Activated CD4-positive, alpha-beta T cell treated with anti-CD3 and anti-CD28 coated beads, Interleukin-2, amount 50 U/mL, for 1 hour (primary cell): ENCODE measurements at regions not wholly inside any gene's neighbourhood (a gene's known extent, or its start where the extent isn't known, plus 50 kb on each side); places are given as distances from the start of the nearest gene placed in this dataset.

Source experiments
- DNase-seq: peaks from one replicate; pipeline ENCODE4 v3.0.0-alpha.2; 2020

- no peak for DNase-seq
These were observed 167.9 kb downstream of the HRH4 start for GRCh38 chr18:24628326-24628725.

DNA sequence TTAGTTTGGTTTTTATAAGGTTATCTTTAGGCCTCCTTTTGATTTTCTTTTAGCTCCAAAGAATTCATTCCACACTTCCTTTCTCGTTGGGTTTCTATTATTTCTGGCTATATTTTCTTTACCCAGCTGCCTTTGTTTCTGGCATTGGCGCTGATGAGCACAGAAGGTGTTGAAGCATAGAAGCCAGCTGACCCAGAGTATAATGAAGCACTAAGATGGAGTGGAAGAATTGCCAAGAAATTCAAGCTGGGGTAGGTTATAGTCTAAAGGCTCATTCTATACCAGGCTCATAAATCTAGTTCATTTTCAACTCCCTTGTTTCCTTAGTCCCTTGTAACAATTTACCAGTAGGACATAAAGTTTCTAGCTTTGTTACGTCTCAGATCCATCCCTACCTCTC lies 169.5 kb downstream of the HRH4 start:
- DNase-seq = no peak

GRCh38 chr18:24630346-24630880 lies 170.0 kb downstream of the HRH4 start:
- DNase-seq = no peak

- no peak for DNase-seq
These were observed 171.0 kb downstream of the HRH4 start for GRCh38 chr18:24631243-24632025.

- no peak for DNase-seq
These were observed 171.9 kb downstream of the HRH4 start for GRCh38 chr18:24632158-24632988.

- no peak for DNase-seq
These were observed 172.7 kb downstream of the HRH4 start for GRCh38 chr18:24633121-24633520.

GRCh38 chr18:24649571-24649970 lies 189.1 kb downstream of the HRH4 start:
- no peak for DNase-seq

- no peak for DNase-seq
These were observed 191.0 kb downstream of the HRH4 start for GRCh38 chr18:24651434-24651833.

DNA sequence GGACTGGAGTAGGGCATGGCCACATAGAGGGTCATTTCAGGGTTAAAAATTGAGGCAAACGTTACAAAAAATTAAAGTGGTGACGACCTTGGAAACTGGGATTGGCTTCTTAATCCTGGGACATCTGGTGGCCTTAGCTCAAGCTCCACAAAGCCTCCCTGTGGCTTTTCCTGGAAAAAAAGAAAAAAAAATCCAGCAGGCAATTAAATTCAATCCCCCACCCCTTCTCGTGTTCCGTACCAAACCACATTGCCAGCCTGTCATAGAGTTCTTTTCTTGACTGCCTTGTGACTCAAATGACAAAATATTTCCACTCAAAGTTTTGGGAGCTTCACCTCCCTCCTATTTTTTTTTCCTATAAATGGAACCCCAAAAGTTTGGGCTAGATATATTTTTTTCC lies 195.6 kb downstream of the HRH4 start:
- no peak for DNase-seq

GRCh38 chr18:24656551-24657443 lies 196.4 kb downstream of the HRH4 start:
- no peak for DNase-seq

GRCh38 chr18:24657444-24657842 lies 197.0 kb downstream of the HRH4 start:
- no peak for DNase-seq

- DNase-seq = no peak
These were observed 197.9 kb downstream of the HRH4 start for GRCh38 chr18:24658302-24658701.

DNA sequence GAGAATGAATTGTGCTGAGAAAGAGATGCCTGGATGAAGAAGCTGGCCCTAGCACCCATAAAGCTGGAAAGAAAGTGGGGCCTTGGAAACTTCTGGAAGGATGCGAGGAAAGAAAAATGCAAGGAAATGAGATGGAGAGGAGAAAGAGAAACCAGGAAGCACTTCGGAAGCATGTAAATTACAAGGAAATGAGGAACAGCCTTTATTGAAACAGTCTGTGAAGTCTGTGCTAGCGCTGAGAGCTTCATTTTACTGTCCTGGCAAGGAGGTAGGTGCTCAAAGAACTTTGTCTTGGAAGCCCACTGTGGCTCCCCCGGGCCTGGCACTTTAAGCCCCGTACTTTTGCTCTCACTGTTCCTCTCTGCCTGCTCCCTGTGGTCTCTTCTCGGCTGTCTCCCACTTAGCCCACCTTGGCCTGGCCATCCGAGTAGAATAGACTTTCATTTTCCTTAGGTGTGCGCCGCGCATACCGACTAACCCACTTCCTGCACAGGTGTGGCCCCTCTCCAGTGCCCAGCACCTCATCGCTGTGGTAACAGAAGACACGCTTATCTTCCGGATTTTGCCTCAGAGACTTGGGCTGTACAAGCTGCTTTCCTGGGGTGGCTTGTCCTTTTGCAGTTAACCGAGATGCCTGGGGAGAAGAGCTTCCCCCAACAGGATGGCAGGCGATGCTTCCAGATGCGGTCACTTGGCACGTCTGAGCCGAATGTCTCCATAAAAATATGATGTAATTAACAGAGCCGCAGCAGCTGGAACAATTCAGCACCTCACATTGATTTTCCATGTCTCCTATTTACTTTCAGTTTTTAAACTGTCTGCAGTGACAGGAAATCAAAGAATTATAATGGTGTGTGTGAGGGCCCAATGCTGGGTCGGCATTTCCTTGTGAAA lies 199.6 kb downstream of the HRH4 start:
- DNase-seq = peak; percentile 6

DNA sequence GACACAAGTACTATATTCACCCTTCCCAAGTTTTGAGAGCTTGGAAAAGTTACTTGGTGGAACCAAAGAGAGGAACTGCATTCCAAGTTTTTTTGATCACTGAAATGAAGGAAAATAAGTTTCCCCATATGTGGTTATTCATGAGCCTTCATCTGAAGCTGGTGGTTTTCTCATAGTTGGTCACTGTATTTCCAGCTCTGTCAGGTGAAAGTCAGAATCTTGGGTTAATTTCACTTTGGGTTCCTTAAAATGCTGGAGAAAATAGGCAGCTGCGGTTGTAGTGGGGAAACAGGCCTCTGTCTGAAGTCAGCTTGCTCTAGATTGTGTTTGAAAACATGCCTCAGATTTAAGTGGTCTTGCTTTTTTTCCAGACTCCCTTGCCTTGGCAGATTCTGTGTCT lies 200.5 kb downstream of the HRH4 start:
- no peak for DNase-seq

- DNase-seq = no peak
These were observed 202.0 kb downstream of the HRH4 start for GRCh38 chr18:24662412-24662821.

- DNase-seq = no peak
These were observed 202.6 kb downstream of the HRH4 start for GRCh38 chr18:24663026-24663425.

DNA sequence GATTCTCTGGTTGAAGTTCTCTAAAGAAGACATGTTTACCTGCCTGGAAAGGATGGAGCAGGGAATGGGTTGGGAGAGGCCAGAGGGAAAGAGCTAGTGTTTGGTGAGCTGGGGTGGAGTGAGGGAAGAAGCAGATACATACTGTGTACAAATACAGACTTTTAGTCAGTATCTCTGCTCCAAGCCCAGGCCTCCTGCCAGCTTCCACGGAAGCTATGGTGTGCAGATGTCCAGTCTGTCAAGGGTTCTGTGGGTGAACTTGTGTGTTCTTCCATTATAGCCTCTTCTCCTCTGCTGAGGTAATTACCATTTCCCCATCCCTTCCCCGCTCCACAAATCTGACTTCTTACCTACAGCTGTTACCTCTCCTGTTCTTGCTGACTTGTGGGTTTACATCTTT lies 208.6 kb downstream of the HRH4 start:
- no peak for DNase-seq

GRCh38 chr18:24669502-24669901 lies 209.1 kb downstream of the HRH4 start:
- no peak for DNase-seq

GRCh38 chr18:24672165-24672941 lies 211.9 kb downstream of the HRH4 start:
- no peak for DNase-seq

DNA sequence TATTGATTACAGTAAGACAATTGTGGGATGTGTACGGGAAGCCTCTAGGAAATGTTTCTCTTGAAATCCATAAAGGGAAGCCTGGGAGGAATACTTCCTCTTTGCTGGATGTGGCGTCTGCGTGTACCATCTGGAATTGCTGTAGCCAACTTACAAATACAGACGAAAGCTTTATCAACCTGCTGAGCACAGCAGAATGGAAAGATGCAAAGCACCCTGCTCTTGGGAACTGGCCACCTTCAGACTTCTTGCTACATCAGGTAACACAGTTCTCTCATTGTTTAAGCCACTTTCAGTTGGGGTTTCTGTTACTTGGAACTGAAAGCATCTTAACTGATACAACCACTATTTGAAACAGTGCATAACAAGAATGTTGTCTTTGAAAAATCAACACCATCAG lies 213.8 kb downstream of the HRH4 start:
- no peak for DNase-seq

GRCh38 chr18:24674605-24675004 lies 214.2 kb downstream of the HRH4 start:
- no peak for DNase-seq
